Caco-2 (cell line): ENCODE measurements at regions not wholly inside any gene's neighbourhood (a gene's known extent, or its start where the extent isn't known, plus 50 kb on each side); places are given as distances from the start of the nearest gene placed in this dataset.
"Not testable (repeated sequence)": the region's sequence is repeated elsewhere in the genome, so short reads cannot be mapped to it uniquely, and the experiment has no call there.

Source experiments
- BruUV-seq: library from RNA; stranded (reverse); fragments of 400-500 nt; replicated peaks from 2 replicates; lab custom pipeline; 2021; lab: Mats Ljungman, UMichigan
- CTCF ChIA-PET: fragments of 300-600 bp; sonication (Branson Sonifier 250); formaldehyde crosslinking; loops from one replicate; lab custom pipeline; 2022; ENCODE audit warnings: antibody characterized with exemption; lab: Charles Lee
- POLR2A ChIA-PET: fragments of 300-600 bp; sonication (Branson Sonifier 250); formaldehyde crosslinking; loops from one replicate; lab custom pipeline; 2022; ENCODE audit warnings: antibody characterized with exemption; lab: Charles Lee
- DNase-seq, 2 experiments: peaks; one replicate each; pipeline versions ENCODE4 v3.0.0 to v3.0.0-alpha.2; 2020 to 2022
- H3K27me3 ChIP-seq: replicated peaks from 2 replicates; pipeline ENCODE4 v1.6.0; 2011; ENCODE audit warnings: low read length; ENCODE audit not compliant: control insufficient read depth, insufficient read depth
- H3K36me3 ChIP-seq: 2 replicates; pipeline ENCODE4 v1.5.1; 2011; ENCODE audit warnings: low read length; ENCODE audit not compliant: control insufficient read depth, insufficient read depth
- H3K4me1 ChIP-seq: fragments of 250-450 bp; sonication (Bioruptor Pico); 2 replicates; pipeline ENCODE4 v1.5.1; 2020; ENCODE audit warnings: mild to moderate bottlenecking
- H3K4me3 ChIP-seq: 2 replicates; pipeline ENCODE4 v1.5.1; 2011; ENCODE audit warnings: low read depth, mild to moderate bottlenecking, control low read depth, low read length
- H3K9me3 ChIP-seq: fragments of 250-450 bp; sonication (Bioruptor Pico); 2 replicates; pipeline ENCODE4 v1.5.1; 2020; ENCODE audit warnings: mild to moderate bottlenecking, moderate library complexity
- H3K27ac Mint-ChIP-seq: one replicate; pipeline ENCODE4 v1.8.0; 2022; ENCODE audit warnings: mixed read lengths; ENCODE audit not compliant: unreplicated experiment
- H3K27me3 Mint-ChIP-seq: one replicate; pipeline ENCODE4 v1.8.0; 2022; ENCODE audit warnings: mixed read lengths; ENCODE audit not compliant: insufficient read depth, unreplicated experiment
- H3K36me3 Mint-ChIP-seq: one replicate; pipeline ENCODE4 v1.8.0; 2022; ENCODE audit warnings: mild to moderate bottlenecking, mixed read lengths; ENCODE audit not compliant: insufficient read depth, unreplicated experiment
- H3K4me1 Mint-ChIP-seq: one replicate; pipeline ENCODE4 v1.8.0; 2022; ENCODE audit warnings: low read depth, mixed read lengths; ENCODE audit not compliant: unreplicated experiment
- H3K4me3 Mint-ChIP-seq: one replicate; pipeline ENCODE4 v1.8.0; 2022; ENCODE audit warnings: mild to moderate bottlenecking, moderate library complexity, mixed read lengths; ENCODE audit not compliant: unreplicated experiment
- H3K9me3 Mint-ChIP-seq: one replicate; pipeline ENCODE4 v1.8.0; 2022; ENCODE audit warnings: mixed read lengths; ENCODE audit not compliant: unreplicated experiment
- CTCF ChIP-seq, 2 experiments: fragments of 200-600 bp in 1 of 2; IDR thresholded peaks; 1 replicate in 1 of 2; 2 replicates in 1 of 2; pipeline versions ENCODE4 v1.5.1 to v1.8.0; 2011 to 2022; ENCODE audit warnings: antibody characterized with exemption in 1 of 2, control low read depth in 1 of 2, inconsistent platforms in 1 of 2, low read depth in 1 of 2, low read length in 1 of 2, mild to moderate bottlenecking in 1 of 2, moderate library complexity in 1 of 2; ENCODE audit not compliant: insufficient read depth in 1 of 2, severe bottlenecking in 1 of 2, unreplicated experiment in 1 of 2
- intact Hi-C: fragments of 100-400 bp; cut with micrococcal nuclease; formaldehyde crosslinking; loops from one replicate; pipeline ENCODE4 v1.10.0; 2022; ENCODE audit not compliant: unreplicated experiment

GRCh38 chr7:145784809-145785780 lies 331.5 kb upstream of the CNTNAP2 start:
- Mint-ChIP-seq H3K4me3 (no peak overlapping the region), H3K4me1 (no peaks in the 10 kb centered on the region), H3K27ac (no peak overlapping the region), H3K36me3 (no peaks in the 10 kb centered on the region), H3K9me3 (no peaks in the 10 kb centered on the region), H3K27me3 (no peaks in the 10 kb centered on the region)
- H3K36me3 ChIP-seq: no peaks in the 10 kb centered on the region
- POLR2A ChIA-PET: no interaction called here
- CTCF ChIA-PET: no interaction called here
- no peaks in the 10 kb centered on the region for H3K27me3 ChIP-seq
- BruUV-seq: no TSS peak
- no peak overlapping the region for H3K4me3 ChIP-seq
- TF ChIP-seq CTCF (IDR thresholded peaks at IDR 0.05; ENCODE audit: insufficient read depth in 1 of 2, low read depth in 1 of 2, low read length in 1 of 2, severe bottlenecking in 1 of 2, unreplicated experiment in 1 of 2): no peak
- H3K4me1 ChIP-seq: no peaks in the 10 kb centered on the region
- no peaks in the 10 kb centered on the region for H3K9me3 ChIP-seq
- DNase-seq: no peak
- intact Hi-C loops: no loop called here

GRCh38 chr7:145781388-145781787 lies 335.2 kb upstream of the CNTNAP2 start:
- H3K4me3 ChIP-seq, H3K36me3 ChIP-seq, H3K4me1 ChIP-seq, H3K36me3 Mint-ChIP-seq, intact Hi-C loops, BruUV-seq, H3K9me3 Mint-ChIP-seq, H3K27me3 Mint-ChIP-seq, H3K4me3 Mint-ChIP-seq, CTCF ChIA-PET, H3K27me3 ChIP-seq, POLR2A ChIA-PET, H3K4me1 Mint-ChIP-seq, H3K27ac Mint-ChIP-seq, DNase-seq, H3K9me3 ChIP-seq: not testable (repeated sequence)

- Mint-ChIP-seq H3K36me3 (no peaks in the 10 kb centered on the region), H3K4me3 (no peak overlapping the region), H3K27me3 (no peaks in the 10 kb centered on the region), H3K9me3 (no peaks in the 10 kb centered on the region), H3K4me1 (no peaks in the 10 kb centered on the region), H3K27ac (no peak overlapping the region)
- intact Hi-C loops: no loop called here
- ChIA-PET POLR2A (no interaction called here), CTCF (no interaction called here)
- H3K27me3 ChIP-seq: no peaks in the 10 kb centered on the region
- no peak for TF ChIP-seq CTCF (IDR thresholded peaks at IDR 0.05; ENCODE audit: insufficient read depth in 1 of 2, low read depth in 1 of 2, low read length in 1 of 2, severe bottlenecking in 1 of 2, unreplicated experiment in 1 of 2)
- H3K36me3 ChIP-seq: no peaks in the 10 kb centered on the region
- H3K4me1 ChIP-seq: no peaks in the 10 kb centered on the region
- H3K4me3 ChIP-seq: no peak overlapping the region
- BruUV-seq: no TSS peak
- no peak for DNase-seq
- 0 out of 2 replicates have a peak, but pooled peaks cover 3% of the 10 kb centered on the region for H3K9me3 ChIP-seq
Observed at GRCh38 chr7:145779140-145779539, 337.5 kb upstream of the CNTNAP2 start.
